ENCODE measurements at regions not wholly inside any gene's neighbourhood (a gene's known extent, or its start where the extent isn't known, plus 50 kb on each side); places are given as distances from the start of the nearest gene placed in this dataset.

GRCh38 chr7:108643136-108643535 lies 73.5 kb downstream of the DNAJB9 start:
- H3K79me2 ChIP-seq (ENCODE audit: control insufficient read depth, insufficient read depth, low read length), result no peaks in the 10 kb centered on the region
- DNase-seq (ENCODE audit: low read depth, low spot score), result no peak
- no peaks in the 10 kb centered on the region for H3K4me1 ChIP-seq (ENCODE audit: control insufficient read depth, insufficient read depth, low read length)
- SMC1A ChIA-PET (ENCODE audit: uncharacterized antibody, unreplicated experiment), result no interaction called here
- no peaks in the 10 kb centered on the region for H3K9me3 ChIP-seq (replicated peaks; ENCODE audit: control insufficient read depth, insufficient read depth, low read length)
- H3K9ac ChIP-seq (ENCODE audit: control insufficient read depth, insufficient read depth, low read length), result no peak overlapping the region
- no peaks in the 10 kb centered on the region for H4K20me1 ChIP-seq (ENCODE audit: control insufficient read depth, insufficient read depth)
- H2AFZ ChIP-seq (ENCODE audit: control insufficient read depth, low read depth, low read length), result no peak overlapping the region
- H3K4me2 ChIP-seq (ENCODE audit: control insufficient read depth, insufficient read depth), result no peak overlapping the region
- POLR2A ChIA-PET, result no interaction called here
- no TSS peak for BruUV-seq (replicated peaks)
- 67% methylated on average over 5 of the region's 5 CpGs for WGBS (ENCODE audit: insufficient coverage, insufficient replicate concordance, low lambda C conversion rate, missing lambda C conversion rate)
- intact Hi-C loops (cut with micrococcal nuclease; ENCODE audit: unreplicated experiment), result no loop called here
- in situ Hi-C loops (cut with MboI), result no loop called here
- ATAC-seq, result no peak
- H3K4me3 ChIP-seq, result no peak overlapping the region
- no peaks in the 10 kb centered on the region for H3K27me3 ChIP-seq (replicated peaks in 1 of 2; ENCODE audit: control insufficient read depth in 2 of 2, insufficient read depth in 2 of 2, low read length in 1 of 2)
- no peaks in the 10 kb centered on the region for H3K36me3 ChIP-seq (ENCODE audit: control insufficient read depth in 2 of 2, insufficient read depth in 2 of 2, low read length in 1 of 2)
- CTCF ChIA-PET, result no interaction called here
- H3K27ac ChIP-seq (ENCODE audit: control insufficient read depth, insufficient read depth), result no peak overlapping the region
- FAIRE-seq, result no peak
- RAD21 ChIA-PET (ENCODE audit: unreplicated experiment), result no interaction called here
- TF ChIP-seq IRF4 (IDR thresholded peaks at IDR 0.05; ENCODE audit: low read depth, low read length) (no peak), PAX8 (IDR thresholded peaks at IDR 0.05) (no peak), NKRF (conservative IDR thresholded peaks at IDR 0.05) (no peak)

DNA sequence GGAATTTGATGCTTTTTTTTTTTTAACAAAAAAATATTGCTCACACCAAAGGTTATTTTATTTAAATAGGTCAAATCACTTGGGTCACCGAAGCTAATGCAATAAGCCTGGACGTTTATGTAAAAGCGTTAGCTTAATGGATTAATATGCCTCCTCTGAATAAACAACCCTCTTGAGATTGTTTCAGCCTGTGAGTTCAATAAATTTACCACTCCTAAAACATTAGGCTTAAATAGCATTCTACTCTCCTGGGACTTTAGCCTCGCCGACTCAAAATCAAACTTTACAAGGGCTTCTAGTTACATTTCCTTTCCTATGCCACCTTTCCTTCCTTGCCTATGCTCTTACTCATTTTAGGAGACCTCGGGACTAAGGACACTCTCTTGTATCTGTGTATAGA lies 79.3 kb downstream of the DNAJB9 start:
- Histone ChIP-seq H3K9me3 (replicated peaks; ENCODE audit: control insufficient read depth, insufficient read depth, low read length) (no peaks in the 10 kb centered on the region), H3K4me2 (ENCODE audit: control insufficient read depth, insufficient read depth) (no peak overlapping the region), H4K20me1 (ENCODE audit: control insufficient read depth, insufficient read depth) (no peaks in the 10 kb centered on the region), H3K27me3 (replicated peaks in 1 of 2; ENCODE audit: control insufficient read depth in 2 of 2, insufficient read depth in 2 of 2, low read length in 1 of 2) (no peaks in the 10 kb centered on the region), H3K36me3 (ENCODE audit: control insufficient read depth in 2 of 2, insufficient read depth in 2 of 2, low read length in 1 of 2) (no peaks in the 10 kb centered on the region), H3K4me1 (ENCODE audit: control insufficient read depth, insufficient read depth, low read length) (no peaks in the 10 kb centered on the region), H3K27ac (ENCODE audit: control insufficient read depth, insufficient read depth) (no peak overlapping the region), H3K79me2 (ENCODE audit: control insufficient read depth, insufficient read depth, low read length) (no peaks in the 10 kb centered on the region), H3K9ac (ENCODE audit: control insufficient read depth, insufficient read depth, low read length) (no peak overlapping the region), H3K4me3 (no peak overlapping the region), H2AFZ (ENCODE audit: control insufficient read depth, low read depth, low read length) (no peak overlapping the region)
- FAIRE-seq (no peak), ATAC-seq (no peak), DNase-seq (ENCODE audit: low read depth, low spot score) (no peak)
- SMC1A ChIA-PET (ENCODE audit: uncharacterized antibody, unreplicated experiment), result interaction anchor here (1.0 kb wide), 1 partner anchor 9 kb away, joined by 4 read pairs; no protein-coding TSS in a partner anchor
- CTCF ChIA-PET, result no interaction called here
- RAD21 ChIA-PET (ENCODE audit: unreplicated experiment), result no interaction called here
- intact Hi-C loops (cut with micrococcal nuclease; ENCODE audit: unreplicated experiment) (no loop called here), in situ Hi-C loops (cut with MboI) (no loop called here)
- 48% methylated on average over 6 of the region's 6 CpGs for WGBS (ENCODE audit: insufficient coverage, insufficient replicate concordance, low lambda C conversion rate, missing lambda C conversion rate)
- POLR2A ChIA-PET, result interaction anchor here (0.6 kb wide), 1 partner anchor 31 kb away, joined by 4 read pairs; no protein-coding TSS in a partner anchor
- BruUV-seq (replicated peaks), result no TSS peak
- TF ChIP-seq CBFB (IDR thresholded peaks at IDR 0.05; ENCODE audit: low read depth), result no peak
- TF ChIP-seq RCOR1 (conservative IDR thresholded peaks at IDR 0.05; ENCODE audit: low read depth, low read length), result no peak
- TF ChIP-seq, protein P1, sequence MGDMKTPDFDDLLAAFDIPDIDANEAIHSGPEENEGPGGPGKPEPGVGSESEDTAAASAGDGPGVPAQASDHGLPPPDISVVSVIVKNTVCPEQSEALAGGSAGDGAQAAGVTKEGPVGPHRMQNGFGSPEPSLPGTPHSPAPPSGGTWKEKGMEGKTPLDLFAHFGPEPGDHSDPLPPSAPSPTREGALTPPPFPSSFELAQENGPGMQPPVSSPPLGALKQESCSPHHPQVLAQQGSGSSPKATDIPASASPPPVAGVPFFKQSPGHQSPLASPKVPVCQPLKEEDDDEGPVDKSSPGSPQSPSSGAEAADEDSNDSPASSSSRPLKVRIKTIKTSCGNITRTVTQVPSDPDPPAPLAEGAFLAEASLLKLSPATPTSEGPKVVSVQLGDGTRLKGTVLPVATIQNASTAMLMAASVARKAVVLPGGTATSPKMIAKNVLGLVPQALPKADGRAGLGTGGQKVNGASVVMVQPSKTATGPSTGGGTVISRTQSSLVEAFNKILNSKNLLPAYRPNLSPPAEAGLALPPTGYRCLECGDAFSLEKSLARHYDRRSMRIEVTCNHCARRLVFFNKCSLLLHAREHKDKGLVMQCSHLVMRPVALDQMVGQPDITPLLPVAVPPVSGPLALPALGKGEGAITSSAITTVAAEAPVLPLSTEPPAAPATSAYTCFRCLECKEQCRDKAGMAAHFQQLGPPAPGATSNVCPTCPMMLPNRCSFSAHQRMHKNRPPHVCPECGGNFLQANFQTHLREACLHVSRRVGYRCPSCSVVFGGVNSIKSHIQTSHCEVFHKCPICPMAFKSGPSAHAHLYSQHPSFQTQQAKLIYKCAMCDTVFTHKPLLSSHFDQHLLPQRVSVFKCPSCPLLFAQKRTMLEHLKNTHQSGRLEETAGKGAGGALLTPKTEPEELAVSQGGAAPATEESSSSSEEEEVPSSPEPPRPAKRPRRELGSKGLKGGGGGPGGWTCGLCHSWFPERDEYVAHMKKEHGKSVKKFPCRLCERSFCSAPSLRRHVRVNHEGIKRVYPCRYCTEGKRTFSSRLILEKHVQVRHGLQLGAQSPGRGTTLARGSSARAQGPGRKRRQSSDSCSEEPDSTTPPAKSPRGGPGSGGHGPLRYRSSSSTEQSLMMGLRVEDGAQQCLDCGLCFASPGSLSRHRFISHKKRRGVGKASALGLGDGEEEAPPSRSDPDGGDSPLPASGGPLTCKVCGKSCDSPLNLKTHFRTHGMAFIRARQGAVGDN (IDR thresholded peaks at IDR 0.05), result no peak
- TF ChIP-seq MEF2A (IDR thresholded peaks at IDR 0.05; ENCODE audit: insufficient read depth, low read depth, low read length), result no peak
- TF ChIP-seq USF1 (IDR thresholded peaks at IDR 0.05; ENCODE audit: borderline replicate concordance, extremely low read length, insufficient read depth, low read depth, low read length), result no peak
- no peak for TF ChIP-seq RBBP5 (conservative IDR thresholded peaks at IDR 0.05)
- TF ChIP-seq WRNIP1 (IDR thresholded peaks at IDR 0.05; ENCODE audit: borderline replicate concordance, low read depth, low read length), result no peak
- no peak for TF ChIP-seq ZNF622 (IDR thresholded peaks at IDR 0.05)
- no peak for TF ChIP-seq NFIC (IDR thresholded peaks at IDR 0.05; ENCODE audit: low read depth, low read length)
